Hepatocyte (in vitro differentiated cells): ENCODE measurements at regions not wholly inside any gene's neighbourhood (a gene's known extent, or its start where the extent isn't known, plus 50 kb on each side); places are given as distances from the start of the nearest gene placed in this dataset.

Experiments
- CTCF ChIP-seq: fragments of 200-600 bp; sonication (generic); IDR thresholded peaks from 2 replicates; pipeline ENCODE4 v1.5.1; 2016; ENCODE audit warnings: antibody characterized with exemption, mild to moderate bottlenecking; ENCODE audit not compliant: poor library complexity
- EZH2 ChIP-seq: fragments of 200-600 bp; sonication (generic); IDR thresholded peaks from 2 replicates; pipeline ENCODE4 v1.6.1; 2016; ENCODE audit warnings: antibody characterized with exemption, mild to moderate bottlenecking, borderline replicate concordance

GRCh38 chr18:52001106-52001505, 338.9 kb upstream of the DCC start:
- TF ChIP-seq CTCF (no peak), EZH2 (no peak)
